Non-pigmented ciliary epithelial cell (primary cell): ENCODE measurements at regions not wholly inside any gene's neighbourhood (a gene's known extent, or its start where the extent isn't known, plus 50 kb on each side); places are given as distances from the start of the nearest gene placed in this dataset.

Experiments
- DNase-seq: peaks from one replicate; pipeline ENCODE4 v3.0.0-alpha.2; 2010; ENCODE audit warnings: low read depth

DNA sequence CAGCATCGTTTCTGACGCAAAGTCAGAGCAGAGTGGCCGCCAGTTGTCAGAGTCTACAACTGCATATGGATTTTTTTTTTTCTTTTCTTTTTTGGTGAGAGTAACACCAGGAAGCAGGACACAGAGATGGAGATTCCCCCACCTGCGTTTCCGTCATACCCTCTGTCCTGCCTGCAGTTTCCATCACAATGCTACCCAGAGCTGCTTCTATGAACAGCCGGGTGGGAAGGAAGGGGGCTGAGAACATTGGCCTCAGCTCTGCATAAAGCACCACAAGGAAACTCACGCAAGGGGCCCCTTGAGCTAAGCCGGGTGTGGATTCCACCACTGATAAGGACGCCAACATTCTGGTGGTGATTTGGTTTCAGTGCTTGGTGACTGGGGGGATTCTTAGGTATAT is 183.5 kb upstream of the AFDN start:
- DNase-seq = no peak

DNA sequence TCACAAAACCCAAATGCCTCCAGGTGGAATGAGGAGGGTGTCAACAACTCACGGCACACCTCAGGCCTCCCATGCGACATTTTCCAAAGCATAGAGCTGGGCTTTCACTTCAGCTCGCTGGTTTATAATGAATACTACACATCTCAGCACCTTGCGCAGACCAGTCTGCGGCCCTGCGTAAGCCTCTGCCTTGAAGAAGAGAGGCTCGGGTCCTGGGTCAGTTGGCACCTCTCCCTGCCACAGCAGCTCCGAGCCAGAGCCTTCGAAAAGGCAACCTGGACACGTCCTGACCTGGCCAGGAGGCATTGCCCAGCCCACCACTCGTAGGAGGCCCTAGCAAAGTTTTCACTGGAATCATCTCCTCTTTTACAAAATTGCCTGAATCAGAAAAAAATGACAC is 183.0 kb upstream of the AFDN start:
- no peak for DNase-seq

GRCh38 chr6:167644412-167645132 is 182.1 kb upstream of the AFDN start:
- no peak for DNase-seq

DNA sequence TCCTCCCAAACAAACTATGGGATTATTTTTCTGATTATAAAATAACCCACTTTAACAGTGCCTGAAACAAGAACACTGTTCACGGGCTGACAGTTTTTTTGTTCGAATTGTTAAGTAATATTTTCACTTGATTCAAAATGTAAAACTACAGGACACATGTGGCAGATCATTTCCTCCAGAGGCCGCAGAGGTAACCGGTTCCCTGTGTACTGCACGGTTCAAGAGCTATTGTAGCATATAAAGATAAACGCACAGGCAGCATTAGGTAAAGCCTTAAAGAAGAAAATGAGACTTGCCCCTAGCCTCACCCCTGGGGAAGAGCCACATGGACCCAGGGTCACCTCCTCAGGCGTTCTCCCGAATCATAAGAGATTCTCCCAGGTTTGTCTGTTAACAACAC is 181.3 kb upstream of the AFDN start:
- DNase-seq = no peak

DNA sequence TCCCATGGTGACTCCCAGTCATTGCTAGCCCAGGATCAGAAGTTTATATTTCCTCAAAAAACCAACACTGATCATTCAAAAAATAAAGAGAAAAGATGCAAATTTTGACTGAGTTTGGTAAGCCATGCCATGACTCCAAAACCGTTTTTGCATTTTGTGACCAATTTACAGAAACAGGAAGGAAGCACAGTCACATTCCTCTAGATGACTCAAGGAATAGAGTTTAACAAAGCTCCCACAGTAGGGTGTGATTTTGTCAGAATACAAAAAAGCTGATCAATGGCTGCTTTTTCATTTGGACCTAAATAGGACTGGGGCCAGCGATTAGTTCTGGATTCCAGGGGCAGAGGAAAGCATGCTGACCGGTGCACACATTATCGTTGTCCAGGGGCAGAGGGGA is 179.4 kb upstream of the AFDN start:
- no peak for DNase-seq

- DNase-seq = no peak
These were observed 178.8 kb upstream of the AFDN start for GRCh38 chr6:167647737-167648470.

GRCh38 chr6:167648501-167649278 is 178.0 kb upstream of the AFDN start:
- DNase-seq = no peak

DNA sequence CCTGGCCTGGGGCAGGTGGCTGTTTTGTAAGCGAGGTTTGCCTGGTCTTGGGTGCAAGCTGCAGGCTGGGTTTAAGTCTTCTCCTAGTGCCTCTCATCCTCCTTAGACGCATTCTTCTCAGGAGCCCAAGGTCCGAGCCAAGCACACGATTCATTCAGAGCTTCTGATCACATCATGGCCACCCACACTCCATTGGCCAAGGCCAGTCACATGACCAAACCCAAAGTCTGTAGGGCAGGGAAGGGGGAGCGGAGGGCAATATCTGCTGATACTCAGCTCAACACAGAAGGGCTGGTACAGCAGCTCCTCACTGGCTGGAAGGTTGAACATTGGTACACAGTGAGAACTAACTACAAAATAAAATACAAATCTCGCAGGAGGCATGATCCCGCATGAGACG is 177.2 kb upstream of the AFDN start:
- DNase-seq = no peak

GRCh38 chr6:167650730-167651317 is 175.9 kb upstream of the AFDN start:
- DNase-seq = no peak

DNA sequence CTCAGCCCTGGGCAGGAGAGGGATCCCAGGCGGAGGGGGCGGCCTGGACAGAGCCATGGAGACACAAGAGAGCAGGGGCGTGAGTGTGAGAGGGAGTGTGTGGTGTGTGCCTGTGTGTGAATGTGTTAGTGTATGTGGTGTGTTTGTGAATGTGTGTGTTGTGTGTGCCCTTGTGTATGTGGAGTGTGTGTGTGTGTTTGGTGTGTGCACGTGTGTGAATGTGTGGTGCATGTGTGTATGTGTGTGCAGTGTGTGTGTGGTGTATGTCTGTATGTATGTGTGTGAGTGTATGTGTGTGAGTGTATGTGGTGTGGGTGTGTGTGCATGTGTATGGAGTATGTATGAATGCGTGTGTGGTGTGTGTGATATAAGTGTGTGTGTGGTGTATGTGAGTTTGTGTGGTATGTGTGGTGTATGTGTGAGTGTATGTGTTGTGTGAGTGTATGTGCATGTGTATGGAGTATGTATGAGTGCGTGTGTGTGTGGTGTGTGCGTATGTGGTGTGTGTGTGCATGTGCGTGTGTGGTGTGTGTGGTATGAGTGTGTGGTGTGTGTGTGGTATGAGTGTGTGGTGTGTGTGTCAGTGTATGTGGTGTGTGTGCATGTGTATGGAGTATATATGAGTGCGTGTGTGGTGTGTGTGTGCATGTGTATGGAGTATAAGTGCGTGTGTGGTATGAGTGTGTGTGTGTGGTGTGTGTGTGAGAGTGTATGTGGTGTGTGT is 175.2 kb upstream of the AFDN start:
- no peak for DNase-seq

GRCh38 chr6:167652042-167652700 is 174.5 kb upstream of the AFDN start:
- DNase-seq = no peak

DNA sequence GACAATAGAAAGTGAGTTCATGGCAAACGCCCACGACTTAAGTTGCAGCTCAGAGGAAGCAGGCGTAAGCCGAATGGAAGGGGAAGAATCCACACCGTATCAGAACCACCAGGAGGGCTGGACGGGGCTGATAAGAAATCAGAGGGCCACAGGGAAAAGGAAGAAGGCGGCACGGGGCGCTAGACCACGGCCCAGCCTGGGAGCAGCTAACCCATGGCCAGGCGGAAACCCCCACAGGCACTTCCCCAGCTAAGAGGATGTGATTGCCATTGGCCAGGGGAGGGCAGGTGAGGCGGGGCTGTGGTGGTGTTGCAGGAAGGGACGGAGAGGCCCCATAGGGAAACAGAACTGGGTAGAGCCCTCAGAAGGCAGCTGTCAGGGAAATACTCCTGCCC is 174.0 kb upstream of the AFDN start:
- no peak for DNase-seq

DNA sequence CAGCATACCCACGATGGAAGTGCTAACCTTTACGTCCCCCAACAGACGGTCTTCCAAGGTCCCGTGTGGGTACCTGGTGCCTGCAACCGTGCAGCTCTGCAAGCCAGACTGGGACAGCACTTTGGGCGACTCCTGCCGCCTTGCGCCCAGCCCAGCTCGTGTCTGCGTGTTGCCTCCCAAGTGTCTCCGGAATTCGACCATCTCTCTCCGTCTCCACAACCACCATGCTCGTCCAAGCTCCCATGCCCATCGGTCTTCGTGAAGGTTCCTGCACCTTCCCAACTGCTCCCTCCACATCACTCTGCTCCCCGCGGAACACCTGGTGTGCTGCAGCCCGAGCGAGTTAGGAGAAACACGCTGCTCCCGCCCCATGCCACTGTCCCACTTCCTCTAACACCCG is 173.2 kb upstream of the AFDN start:
- no peak for DNase-seq

DNA sequence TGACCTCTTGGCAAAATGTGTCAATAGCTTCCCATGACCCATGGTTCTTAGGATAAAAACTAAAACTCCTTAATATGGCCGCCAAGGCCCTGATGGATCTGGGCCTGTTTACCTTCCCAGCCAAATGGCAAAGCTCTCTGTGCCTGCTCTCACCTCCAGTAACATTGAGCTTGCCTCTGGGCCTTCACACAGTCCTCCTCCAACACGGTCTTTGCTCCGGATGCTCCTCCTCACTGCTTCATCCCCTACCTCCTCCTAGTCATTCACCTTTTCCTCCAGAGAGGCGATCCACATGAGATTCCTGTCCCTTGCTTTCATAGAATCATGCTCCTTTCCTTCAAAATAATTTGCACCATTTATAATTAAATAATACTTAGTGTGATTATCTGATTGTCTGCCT is 172.3 kb upstream of the AFDN start:
- DNase-seq = no peak

DNA sequence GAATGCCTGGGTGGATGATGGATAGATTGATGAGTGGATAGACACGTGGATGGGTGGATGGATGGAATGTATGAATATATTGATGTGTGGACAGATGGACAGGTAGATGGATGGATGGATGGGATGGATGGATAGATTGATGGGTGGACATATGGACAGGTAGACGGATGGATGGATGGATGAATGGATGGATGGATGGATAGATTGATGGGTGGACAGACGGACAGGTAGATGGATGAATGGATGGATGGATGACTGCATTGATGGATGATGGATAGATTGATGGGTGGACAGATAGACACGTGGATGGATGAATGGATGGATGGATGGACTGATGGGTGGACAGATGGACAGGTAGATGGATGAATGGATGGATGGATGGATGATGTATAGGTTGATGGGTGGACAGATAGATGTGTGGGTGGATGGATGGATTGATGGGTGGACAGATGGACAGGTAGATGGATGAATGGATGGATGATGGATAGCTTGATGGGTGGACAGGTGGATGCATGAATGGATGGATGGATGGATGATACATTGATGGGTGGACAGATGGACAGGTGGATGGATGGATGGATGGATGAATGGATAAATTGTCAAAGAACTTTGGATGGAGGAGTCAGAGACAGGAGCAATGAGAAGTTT is 171.4 kb upstream of the AFDN start:
- DNase-seq = no peak

DNA sequence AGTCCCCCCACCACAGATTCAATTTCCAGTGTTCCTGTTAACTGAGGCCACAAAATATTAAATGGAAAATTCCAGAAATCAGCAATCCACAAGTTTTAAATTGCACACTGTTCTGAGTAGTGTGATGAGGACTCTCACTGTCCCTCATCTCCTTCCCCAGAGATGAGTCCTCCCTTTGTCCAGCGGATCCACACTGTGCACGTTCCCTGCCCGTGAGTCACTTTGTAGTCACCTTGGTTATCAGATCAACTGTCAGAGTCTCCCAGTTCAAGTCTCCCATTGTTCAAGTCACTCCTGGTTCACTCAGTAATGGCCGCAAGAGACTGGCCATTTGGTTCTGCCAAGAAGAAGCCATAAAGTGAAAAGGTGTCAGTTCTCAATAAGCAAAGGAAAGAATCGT is 168.6 kb upstream of the AFDN start:
- no peak for DNase-seq

DNA sequence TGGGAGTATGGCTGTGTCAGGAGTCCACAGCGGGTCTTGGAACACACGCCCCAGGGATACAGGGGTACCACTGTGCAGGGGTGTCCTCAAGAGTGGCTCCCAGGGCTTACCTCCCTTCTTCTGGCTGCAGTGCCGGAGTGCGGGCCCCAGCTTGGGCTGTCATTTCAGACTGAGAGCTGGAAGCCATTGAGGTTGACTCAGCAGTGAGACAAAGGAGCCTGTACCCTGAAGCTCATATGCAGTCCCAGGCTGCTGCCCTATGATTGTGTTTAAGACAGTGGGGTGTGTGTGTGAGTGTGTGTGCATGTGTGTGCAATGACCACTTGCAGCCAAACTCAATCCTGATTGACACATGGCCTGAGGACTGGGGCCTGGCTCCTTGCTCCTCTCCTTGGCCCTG is 167.7 kb upstream of the AFDN start:
- DNase-seq = no peak

GRCh38 chr6:167660424-167660823 is 166.3 kb upstream of the AFDN start:
- DNase-seq = no peak

DNA sequence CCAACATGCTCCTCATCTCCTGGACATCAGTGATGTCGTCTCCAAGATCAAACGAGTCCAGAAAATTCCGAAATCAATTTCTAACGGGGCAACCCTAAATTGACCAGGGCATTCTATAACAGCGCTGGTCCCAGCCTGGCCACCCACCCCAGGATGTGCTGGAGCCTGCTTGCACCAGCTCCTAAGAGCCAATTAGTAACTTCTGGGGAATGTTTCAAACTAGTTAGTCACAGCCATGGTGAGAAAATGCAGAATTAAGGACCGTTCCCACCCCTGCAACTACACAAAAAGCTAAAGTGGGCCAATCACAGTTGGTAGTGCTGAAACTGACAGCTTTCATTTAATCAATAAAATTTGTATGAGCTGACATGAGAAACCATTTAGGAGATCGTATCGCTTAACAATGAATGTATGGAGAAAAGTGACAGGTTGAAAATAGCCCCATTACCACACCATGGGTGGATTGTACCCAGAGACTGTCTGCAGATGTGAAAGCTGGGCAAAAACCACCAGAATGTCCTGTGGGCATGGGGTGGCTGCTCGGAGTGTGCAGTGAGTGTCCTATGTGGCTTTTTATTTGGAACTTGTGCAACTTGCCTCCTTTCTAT is 165.7 kb upstream of the AFDN start:
- no peak for DNase-seq

DNA sequence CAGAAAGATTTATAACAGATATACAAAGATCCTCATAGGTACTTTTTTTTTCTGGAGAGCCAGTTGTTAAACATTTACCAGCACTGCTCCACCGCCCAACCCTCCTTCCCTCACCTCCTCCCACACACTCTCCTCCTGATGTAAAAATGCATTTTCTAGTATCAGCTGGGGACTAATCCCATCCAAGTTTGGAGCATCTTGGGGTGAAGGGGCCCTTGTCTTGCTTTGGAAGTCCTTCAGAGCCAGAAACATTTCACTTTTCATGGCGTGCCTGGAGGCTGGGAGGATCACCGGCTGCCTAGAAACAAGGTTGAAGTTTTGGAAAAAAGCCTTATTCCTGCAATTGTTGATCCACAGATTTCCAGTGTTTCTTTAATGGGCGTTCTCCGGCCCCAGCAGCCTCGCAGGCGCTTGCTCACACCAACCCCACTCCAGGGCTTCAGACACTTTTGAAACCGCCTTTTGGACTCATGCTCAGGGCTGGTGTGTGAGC is 165.1 kb upstream of the AFDN start:
- no peak for DNase-seq
